HL-60 (cell line): ENCODE measurements at regions not wholly inside any gene's neighbourhood (a gene's known extent, or its start where the extent isn't known, plus 50 kb on each side); places are given as distances from the start of the nearest gene placed in this dataset.

Experiments used
- DNase-seq, 2 experiments: peaks; one replicate each; pipeline ENCODE4 v3.0.0-alpha.2; 2010 to 2020; ENCODE audit warnings: low read depth in 1 of 2, low spot score in 1 of 2
- H3K27ac ChIP-seq: fragments of 250-450 bp; sonication (Bioruptor Pico); replicated peaks from 2 replicates; pipeline ENCODE4 v1.5.1; 2020; ENCODE audit warnings: mild to moderate bottlenecking, moderate library complexity
- H3K27me3 ChIP-seq: fragments of 250-450 bp; sonication (Bioruptor Pico); 2 replicates; pipeline ENCODE4 v1.5.1; 2021; ENCODE audit warnings: mild to moderate bottlenecking, moderate library complexity; ENCODE audit not compliant: insufficient read depth, poor library complexity, severe bottlenecking
- H3K4me3 ChIP-seq: replicated peaks from 2 replicates; pipeline ENCODE4 v1.5.1; 2011; ENCODE audit warnings: mild to moderate bottlenecking, control low read depth, low read length; ENCODE audit not compliant: insufficient read depth
- GABPA ChIP-seq: IDR thresholded peaks from 2 replicates; pipeline ENCODE4 v1.6.1; 2012; ENCODE audit warnings: low read depth
- POLR2AphosphoS5 ChIP-seq: IDR thresholded peaks from 2 replicates; pipeline ENCODE4 v1.6.1; 2012; ENCODE audit warnings: low read depth
- SPI1 ChIP-seq: IDR thresholded peaks from 2 replicates; pipeline ENCODE4 v1.6.1; 2012; ENCODE audit warnings: low read depth, mild to moderate bottlenecking, borderline replicate concordance
- TF ChIP-seq, protein P1 (sequence below): IDR thresholded peaks from 2 replicates; pipeline ENCODE4 v1.6.1; 2012; ENCODE audit warnings: low read depth; ENCODE audit not compliant: insufficient replicate concordance
- TF ChIP-seq, protein P2 (sequence below): IDR thresholded peaks from one replicate; pipeline ENCODE4 v1.5.1; 2011; ENCODE audit warnings: low read length, control low read depth, inconsistent platforms; ENCODE audit not compliant: insufficient read depth

DNA sequence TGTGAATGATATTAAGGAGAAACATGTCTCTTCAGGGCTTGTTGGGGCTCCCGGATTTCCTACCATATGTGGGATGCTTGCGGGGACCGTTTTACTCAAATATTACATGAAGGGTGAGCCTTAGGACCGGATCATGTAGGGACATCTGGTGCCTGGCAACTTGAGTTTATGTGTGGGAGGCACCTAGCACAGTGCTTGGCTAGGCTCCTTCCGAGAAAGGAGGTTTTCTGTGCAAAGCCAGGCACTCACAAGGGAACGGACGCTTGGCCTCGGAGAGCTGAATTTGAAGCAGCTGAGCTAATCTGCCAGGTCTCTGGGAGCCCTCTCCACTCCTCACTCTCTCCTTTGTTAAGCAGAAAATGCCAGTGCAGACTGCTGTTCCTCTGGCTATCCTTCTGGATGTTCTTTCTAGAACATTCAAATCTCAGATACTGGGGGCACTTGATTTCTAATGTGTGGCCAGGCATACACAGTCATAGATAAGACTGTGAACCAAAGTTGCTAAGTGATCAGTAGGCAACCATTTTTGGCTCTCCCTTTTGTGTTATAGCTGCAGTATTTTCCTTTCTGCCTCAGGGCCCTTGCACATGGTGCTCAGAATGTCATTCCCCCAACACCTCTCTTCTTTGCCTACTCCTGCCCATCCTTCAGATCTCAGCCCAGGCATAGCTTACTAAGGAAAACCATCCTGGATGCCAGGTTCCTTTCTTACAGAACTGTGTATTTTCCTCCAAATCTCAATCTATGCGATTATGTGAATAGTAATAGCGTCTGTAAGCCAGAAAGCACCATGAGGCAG is 216.6 kb upstream of the CSF3R start:
- Histone ChIP-seq H3K27ac (no peak overlapping the region), H3K27me3 (no peaks in the 10 kb centered on the region), H3K4me3 (no peak overlapping the region)
- DNase-seq, result no peak
- TF ChIP-seq POLR2AphosphoS5, result no peak

DNA sequence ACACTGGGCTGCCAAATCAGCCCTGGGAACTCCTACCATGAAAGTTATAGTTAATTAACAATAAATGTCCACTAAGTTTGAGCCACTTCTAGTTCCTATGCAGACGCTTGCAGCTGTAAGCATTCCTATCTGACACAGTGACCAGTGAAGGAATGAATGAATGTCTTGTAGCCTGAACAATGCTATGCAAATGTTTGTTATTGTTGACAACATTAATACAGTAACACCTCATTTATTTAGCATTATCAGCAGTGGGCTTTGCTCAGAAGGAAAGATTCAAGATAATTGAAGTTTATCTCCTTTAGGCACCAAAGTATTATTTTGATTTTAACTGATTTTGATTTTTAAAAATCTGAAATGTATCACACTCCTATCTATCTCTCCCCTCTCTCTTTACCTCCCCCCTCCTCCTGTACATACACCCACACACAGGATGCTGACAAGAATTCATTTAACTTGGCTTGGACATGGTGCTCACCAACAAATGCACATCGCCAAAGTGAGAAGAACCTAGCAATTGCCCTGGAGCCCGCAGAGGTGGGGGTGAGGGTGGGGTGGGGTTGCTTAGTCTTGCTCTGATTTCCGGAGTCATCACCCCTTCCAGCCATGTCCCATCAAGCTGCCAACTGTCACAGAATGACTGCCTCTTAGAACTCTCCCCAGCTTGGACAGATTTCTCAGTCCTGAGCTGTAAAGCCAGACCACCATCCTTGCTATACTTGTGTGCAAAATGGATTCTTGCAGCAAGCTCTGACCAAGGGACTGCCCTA is 215.3 kb upstream of the CSF3R start:
- Histone ChIP-seq H3K27me3 (no peaks in the 10 kb centered on the region), H3K27ac (no peak overlapping the region), H3K4me3 (no peak overlapping the region)
- TF ChIP-seq SPI1 (no peak), POLR2AphosphoS5 (no peak)
- DNase-seq, result no peak

DNA sequence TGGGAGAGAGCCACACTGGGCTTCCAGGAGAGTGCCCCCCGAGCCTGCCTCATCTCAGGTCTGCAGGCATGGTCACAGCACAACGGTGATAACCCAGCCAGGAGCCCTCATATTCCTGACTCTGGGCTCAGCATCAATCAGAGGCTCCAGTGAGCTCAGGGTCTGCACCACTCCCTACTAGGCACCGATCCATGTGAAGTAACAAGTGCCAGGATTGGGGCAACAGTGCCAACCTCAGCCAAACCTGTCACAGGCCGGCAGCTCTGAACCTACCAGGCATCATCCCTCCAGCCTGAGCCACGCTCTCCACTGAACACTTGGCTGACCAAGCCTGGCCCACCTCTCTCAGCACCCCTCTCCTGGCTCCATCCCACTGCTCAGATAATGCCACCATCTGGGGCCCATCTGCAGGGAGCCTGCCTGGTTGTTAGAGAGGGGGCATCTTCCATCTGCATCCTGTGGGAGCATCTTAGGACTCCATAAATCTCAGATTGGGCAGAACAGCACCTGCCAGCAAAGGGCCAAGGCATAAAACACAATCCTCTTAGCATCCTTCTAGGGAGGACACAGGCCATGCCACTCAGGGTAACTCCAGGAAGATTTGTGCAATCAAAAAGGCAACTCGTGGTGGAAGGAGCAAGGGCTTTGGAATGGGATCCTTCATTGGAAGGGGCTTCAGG is 213.7 kb upstream of the CSF3R start:
- no peak overlapping the region for H3K4me3 ChIP-seq
- peaks cover 2% of the 10 kb centered on the region for H3K27me3 ChIP-seq
- no peak for DNase-seq
- no peak overlapping the region for H3K27ac ChIP-seq
- TF ChIP-seq, protein P1, sequence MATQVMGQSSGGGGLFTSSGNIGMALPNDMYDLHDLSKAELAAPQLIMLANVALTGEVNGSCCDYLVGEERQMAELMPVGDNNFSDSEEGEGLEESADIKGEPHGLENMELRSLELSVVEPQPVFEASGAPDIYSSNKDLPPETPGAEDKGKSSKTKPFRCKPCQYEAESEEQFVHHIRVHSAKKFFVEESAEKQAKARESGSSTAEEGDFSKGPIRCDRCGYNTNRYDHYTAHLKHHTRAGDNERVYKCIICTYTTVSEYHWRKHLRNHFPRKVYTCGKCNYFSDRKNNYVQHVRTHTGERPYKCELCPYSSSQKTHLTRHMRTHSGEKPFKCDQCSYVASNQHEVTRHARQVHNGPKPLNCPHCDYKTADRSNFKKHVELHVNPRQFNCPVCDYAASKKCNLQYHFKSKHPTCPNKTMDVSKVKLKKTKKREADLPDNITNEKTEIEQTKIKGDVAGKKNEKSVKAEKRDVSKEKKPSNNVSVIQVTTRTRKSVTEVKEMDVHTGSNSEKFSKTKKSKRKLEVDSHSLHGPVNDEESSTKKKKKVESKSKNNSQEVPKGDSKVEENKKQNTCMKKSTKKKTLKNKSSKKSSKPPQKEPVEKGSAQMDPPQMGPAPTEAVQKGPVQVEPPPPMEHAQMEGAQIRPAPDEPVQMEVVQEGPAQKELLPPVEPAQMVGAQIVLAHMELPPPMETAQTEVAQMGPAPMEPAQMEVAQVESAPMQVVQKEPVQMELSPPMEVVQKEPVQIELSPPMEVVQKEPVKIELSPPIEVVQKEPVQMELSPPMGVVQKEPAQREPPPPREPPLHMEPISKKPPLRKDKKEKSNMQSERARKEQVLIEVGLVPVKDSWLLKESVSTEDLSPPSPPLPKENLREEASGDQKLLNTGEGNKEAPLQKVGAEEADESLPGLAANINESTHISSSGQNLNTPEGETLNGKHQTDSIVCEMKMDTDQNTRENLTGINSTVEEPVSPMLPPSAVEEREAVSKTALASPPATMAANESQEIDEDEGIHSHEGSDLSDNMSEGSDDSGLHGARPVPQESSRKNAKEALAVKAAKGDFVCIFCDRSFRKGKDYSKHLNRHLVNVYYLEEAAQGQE, result no peak
- TF ChIP-seq, protein P2, sequence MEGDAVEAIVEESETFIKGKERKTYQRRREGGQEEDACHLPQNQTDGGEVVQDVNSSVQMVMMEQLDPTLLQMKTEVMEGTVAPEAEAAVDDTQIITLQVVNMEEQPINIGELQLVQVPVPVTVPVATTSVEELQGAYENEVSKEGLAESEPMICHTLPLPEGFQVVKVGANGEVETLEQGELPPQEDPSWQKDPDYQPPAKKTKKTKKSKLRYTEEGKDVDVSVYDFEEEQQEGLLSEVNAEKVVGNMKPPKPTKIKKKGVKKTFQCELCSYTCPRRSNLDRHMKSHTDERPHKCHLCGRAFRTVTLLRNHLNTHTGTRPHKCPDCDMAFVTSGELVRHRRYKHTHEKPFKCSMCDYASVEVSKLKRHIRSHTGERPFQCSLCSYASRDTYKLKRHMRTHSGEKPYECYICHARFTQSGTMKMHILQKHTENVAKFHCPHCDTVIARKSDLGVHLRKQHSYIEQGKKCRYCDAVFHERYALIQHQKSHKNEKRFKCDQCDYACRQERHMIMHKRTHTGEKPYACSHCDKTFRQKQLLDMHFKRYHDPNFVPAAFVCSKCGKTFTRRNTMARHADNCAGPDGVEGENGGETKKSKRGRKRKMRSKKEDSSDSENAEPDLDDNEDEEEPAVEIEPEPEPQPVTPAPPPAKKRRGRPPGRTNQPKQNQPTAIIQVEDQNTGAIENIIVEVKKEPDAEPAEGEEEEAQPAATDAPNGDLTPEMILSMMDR, result no peak
- TF ChIP-seq GABPA (no peak), POLR2AphosphoS5 (no peak), SPI1 (no peak)

DNA sequence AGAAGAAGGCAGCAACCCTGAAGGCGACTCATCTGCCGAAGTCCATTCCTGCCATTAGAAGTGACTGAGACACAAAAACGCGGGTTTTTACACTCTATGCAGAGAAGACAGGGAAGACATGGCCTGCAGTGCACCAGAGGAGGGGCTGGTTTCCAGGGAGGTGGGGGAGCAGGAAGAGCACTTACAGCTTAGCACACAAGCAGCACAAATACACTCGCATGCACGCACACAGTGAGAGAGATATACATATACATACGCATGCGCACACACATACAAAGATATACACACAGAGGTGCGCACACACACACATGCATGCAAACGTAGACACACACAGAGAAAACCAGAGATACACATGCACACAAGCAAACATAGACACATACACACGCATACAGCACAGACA is 210.9 kb upstream of the CSF3R start:
- no peak overlapping the region for H3K27ac ChIP-seq
- DNase-seq, result no peak
- TF ChIP-seq SPI1 (no peak), GABPA (no peak), POLR2AphosphoS5 (no peak)
- TF ChIP-seq, protein P2, result no peak
- TF ChIP-seq, protein P1, result no peak
- peaks cover 2% of the 10 kb centered on the region for H3K27me3 ChIP-seq
- H3K4me3 ChIP-seq, result no peak overlapping the region
